Stimulated activated CD4-positive, alpha-beta T cell treated with anti-CD3 and anti-CD28 coated beads, Interleukin-4, amount 100 ng/mL, for 1 hour (primary cell): ENCODE measurements at regions not wholly inside any gene's neighbourhood (a gene's known extent, or its start where the extent isn't known, plus 50 kb on each side); places are given as distances from the start of the nearest gene placed in this dataset.

Experiments used
- DNase-seq: peaks from one replicate; pipeline ENCODE4 v3.0.0-alpha.2; 2020

- DNase-seq, result no peak
These were observed 274.2 kb upstream of the CDH4 start for GRCh38 chr20:60977901-60978300.

GRCh38 chr20:60984666-60985065 is 267.4 kb upstream of the CDH4 start:
- DNase-seq, result no peak

DNA sequence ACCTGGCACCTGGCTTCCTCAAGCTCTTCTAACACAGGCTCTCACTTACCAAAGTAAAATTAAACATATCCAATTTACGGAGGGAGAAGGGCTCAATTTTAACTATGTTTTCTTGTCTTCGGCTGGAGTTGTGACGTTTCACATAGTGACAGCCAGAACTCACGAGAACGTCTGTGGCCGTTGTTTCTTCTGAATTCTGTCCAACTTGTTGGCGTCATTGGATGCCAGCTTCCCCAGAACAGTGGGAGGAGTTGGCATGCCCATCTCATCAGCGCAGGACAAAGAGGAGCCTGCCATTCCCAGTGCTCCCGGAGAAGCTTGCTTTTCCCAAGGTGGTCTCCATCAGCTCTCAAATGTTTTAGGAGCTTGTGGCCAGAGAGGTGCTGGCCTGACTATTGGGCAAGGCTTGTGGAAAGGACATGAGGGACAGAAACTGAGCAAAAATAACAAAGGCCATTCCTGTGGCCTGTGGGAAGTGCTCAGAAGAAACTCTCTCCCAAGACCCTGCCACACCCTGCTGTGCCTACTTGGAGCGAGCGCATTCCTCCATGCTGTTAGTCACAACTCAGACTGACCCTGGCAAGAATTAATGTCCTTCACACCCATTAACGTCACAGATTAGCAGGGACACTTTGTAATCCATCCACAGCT is 265.4 kb upstream of the CDH4 start:
- DNase-seq, result no peak

- DNase-seq, result no peak
These were observed 262.0 kb upstream of the CDH4 start for GRCh38 chr20:60990061-60990460.

- DNase-seq, result no peak
These were observed 261.4 kb upstream of the CDH4 start for GRCh38 chr20:60990643-60991042.

GRCh38 chr20:60993433-60994044 is 258.5 kb upstream of the CDH4 start:
- no peak for DNase-seq

- no peak for DNase-seq
These were observed 252.8 kb upstream of the CDH4 start for GRCh38 chr20:60999250-60999649.

- DNase-seq, result no peak
These were observed 250.0 kb upstream of the CDH4 start for GRCh38 chr20:61002090-61002489.

DNA sequence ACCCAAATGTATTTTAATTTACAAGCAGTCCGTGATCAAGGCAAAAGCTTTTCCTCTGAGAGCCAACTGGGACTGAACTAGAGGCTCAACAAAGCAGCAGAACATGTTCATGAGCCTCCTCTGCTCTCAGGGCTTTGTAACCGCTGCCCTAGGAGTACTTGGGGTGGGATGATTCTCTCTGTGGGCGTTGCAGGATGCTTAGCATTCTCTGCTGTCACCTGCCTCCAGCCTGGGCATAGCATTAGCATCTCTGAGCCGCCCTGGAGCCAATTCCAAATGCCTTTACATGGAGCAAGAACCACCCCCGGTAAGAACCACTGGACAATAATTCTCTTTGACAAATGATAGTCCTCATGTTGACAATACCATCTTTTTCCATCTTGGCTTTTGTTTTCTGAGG is 237.6 kb upstream of the CDH4 start:
- DNase-seq, result no peak

GRCh38 chr20:61015602-61016001 is 236.5 kb upstream of the CDH4 start:
- no peak for DNase-seq

DNA sequence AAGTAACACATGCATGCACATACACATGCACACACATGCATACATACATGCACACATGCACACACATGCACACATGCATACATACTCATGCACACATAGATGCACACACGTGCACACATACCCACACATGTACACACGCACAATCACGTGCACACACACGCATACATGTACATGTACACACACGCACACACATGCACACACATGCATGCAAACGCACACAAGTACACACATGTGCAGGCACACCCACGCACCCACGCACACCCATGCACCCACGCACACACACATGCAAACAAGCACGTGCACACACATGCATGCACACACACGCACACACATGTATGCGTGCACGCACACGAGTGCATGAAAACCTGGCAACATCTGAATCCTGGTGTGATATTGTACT is 232.7 kb upstream of the CDH4 start:
- DNase-seq, result no peak

DNA sequence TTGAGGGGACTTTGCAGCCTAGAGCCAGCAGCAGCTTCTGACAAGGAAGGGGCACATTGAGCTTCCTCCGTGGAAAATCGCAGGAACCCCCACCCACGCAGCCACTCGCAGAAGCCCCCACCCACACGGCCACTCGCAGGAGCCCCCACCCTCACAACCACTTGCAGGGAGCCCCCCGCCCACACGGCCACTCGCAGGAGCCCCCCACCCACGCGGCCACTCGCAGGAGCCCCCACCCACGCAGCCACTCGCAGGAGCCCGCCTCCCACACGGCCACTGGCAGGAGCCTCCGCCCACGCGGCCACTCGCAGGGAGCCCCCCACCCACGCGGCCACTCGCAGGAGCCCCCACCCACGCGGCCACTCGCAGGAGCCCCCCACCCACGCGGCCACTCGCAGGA is 228.4 kb upstream of the CDH4 start:
- no peak for DNase-seq

- DNase-seq, result no peak
These were observed 227.7 kb upstream of the CDH4 start for GRCh38 chr20:61024390-61024789.

DNA sequence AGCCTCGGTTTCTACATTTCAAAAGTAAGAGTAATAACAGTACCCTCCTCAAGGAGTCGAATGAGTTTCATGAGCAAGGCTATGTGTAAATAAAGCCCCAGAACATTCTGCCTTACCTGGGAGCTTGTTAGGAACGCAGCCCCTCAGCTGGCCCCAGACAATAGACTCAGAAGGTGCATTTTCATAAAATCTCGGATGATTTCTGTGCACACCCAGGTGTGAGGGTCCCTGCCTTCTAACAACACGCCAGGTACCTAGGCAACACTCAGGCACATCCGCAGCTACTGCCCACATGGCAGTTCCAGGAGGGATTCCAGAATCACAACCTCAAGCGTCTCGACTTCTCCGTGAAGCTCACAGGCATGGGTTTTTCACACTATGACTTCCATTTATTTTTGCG is 226.5 kb upstream of the CDH4 start:
- DNase-seq, result no peak

DNA sequence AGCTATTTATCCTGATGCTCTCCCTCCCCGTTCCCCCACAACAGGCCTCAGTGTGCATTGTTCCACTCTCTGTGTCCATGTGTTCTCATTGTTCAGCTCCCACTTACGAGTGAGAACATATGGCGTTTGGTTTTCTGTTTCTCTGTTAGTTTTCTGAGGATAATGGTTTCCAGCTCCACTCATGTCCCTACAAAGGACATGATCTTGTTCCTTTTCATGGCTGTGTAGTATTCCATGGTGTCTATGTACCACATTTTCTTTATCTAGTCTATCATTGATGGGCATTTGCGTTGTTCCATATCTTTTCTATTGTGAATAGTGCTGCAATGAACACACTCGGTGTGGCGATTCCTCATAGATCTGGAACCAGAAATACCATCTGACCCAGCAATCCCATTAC is 225.9 kb upstream of the CDH4 start:
- DNase-seq, result no peak

- no peak for DNase-seq
These were observed 225.3 kb upstream of the CDH4 start for GRCh38 chr20:61026731-61027130.

GRCh38 chr20:61027218-61027617 is 224.8 kb upstream of the CDH4 start:
- DNase-seq, result no peak

- no peak for DNase-seq
These were observed 221.9 kb upstream of the CDH4 start for GRCh38 chr20:61030130-61030529.

- DNase-seq, result no peak
These were observed 220.8 kb upstream of the CDH4 start for GRCh38 chr20:61031101-61031830.

- no peak for DNase-seq
These were observed 214.6 kb upstream of the CDH4 start for GRCh38 chr20:61037498-61037897.

DNA sequence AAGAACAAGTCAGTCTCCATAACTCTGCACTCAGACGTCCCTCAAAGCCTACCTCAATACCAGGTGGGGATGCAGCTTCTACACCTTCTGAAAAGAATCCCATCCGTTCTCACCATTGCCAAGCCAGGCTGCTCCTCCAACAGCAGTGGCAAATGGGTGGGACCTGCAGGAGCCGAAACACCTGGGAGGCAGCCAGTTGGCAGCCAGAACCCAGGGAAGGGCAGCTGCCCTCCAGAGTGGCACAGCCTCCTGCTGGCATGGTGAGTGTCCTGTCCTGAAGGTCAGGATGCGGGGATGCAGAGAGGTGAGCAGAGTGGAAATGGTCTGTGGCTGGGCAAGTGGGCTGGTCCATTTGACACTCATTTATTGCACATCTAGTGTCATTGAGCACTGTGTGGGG is 210.6 kb upstream of the CDH4 start:
- no peak for DNase-seq

GRCh38 chr20:61042506-61043385 is 209.3 kb upstream of the CDH4 start:
- no peak for DNase-seq

DNA sequence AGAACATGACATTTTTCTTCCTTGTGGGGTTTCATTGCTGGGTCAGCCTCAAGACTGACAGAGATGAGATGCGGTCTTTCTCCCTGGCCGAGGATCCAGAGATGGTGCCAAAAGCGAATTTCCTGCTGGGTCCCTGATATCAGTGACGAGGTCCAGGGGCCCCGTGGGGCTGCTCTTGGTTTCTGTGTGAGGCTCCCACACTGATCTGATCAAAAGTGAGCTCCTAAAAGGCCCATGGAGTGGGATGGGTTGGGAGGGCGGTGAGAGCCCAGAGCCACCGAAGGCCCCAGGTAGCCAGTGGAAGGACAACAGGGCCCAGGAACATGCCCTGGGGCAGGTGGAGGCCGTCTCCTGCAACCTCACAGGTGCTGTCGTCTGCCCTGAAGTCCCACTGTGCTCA is 208.4 kb upstream of the CDH4 start:
- no peak for DNase-seq
